ENCODE measurements at regions not wholly inside any gene's neighbourhood (a gene's known extent, or its start where the extent isn't known, plus 50 kb on each side); places are given as distances from the start of the nearest gene placed in this dataset.

DNA sequence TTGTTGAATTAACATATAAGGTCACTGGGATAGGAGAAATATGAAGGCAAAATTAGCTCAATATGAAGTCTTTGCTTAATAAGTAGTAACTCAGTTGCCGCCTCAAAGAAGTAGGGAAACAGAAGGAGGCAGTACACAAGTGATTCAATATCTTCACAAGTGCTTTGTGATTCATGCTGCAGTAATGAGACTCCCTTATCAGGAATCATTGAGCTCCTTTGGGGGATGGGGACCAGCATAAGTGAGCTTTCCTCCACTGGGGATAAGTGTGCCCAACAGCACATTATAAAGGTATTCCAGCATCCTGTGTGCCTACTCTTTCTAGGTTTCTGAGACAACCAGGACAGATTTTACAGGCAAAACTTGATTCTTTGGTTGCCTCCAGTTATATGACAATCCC is 323.4 kb upstream of the UBE2E3 start:
- DNase-seq = no peak

DNA sequence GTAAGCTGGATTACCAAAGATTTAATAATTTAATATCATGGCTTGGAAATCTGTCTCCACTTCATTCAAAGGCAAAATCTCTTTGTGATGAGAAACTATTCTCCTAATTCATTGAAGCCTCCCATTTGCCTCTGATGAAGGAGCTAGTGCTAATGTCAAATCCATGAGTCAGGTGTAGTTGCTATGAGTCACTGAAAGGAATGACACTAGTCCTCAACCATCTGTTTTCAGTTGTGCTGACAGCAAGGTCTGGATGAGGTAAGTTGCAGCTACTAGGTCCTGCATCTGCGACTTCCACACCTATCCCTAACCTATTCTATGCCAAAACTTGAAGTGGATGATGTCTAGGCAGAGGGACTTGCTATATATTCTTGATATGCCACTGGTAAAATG is 324.0 kb upstream of the UBE2E3 start:
- no peak for DNase-seq

DNA sequence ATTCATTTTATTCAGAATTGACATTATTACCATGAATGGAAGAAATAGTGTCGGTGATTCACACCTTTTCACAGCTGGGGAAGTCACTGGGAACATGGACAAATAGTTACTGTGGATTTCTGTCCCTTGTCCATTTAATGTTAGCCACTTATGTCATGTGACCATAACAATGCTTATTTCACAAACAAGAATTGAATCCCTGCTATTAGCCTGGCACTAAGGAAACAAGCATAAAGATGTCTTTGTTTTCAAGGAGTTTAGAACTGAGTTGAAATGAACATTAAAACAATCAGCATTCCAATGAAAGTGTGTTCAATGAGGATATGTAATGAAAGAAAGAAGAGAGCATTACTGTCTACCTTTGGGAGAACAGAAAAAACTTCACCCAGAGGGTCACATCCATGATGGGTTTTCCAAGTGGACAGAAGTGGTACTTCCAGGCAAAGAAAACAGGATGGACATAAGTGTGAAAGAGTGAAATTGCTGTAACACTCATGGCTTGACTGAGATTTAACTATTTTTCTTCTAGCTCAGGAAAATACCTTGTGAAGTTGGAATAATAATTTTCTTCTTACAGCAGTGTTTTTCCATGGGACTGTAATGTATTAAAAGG is 324.5 kb upstream of the UBE2E3 start:
- no peak for DNase-seq

DNA sequence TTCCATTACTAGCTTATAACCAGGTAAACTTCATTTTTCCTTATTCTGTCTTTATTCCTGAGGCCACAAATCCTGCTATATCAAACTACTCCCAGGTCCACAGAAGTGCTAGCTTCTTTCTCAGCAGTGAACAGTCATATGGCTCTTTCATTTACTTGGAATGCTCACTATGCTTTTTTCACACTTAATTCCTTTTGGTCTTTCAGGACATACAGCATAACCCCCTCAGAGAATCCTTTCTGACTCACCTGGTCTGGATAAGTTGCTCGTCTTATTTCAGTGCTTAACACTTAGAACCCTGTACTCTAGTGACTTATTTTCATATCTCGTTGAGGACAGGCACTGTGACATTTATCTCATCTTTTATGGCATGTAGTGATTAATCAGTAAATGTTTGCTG is 325.0 kb upstream of the UBE2E3 start:
- no peak for DNase-seq

DNA sequence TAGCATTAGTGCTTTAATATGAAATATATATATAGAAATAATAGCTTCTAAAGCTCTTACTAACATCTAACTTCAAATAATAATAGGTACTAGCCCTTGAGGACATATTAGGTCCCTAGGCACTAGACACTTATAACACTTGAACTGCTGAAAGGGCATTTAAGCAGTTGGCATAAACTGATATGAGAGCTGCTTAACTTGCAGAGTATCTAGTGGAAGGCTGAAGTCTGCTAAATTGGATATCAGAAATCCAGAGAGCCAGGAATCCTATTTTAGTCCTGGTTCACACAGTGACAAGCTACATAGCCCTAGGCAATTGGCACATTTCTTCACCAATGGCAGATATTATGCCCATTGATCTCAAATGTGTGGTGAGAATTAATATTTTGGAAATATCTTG is 326.9 kb upstream of the UBE2E3 start:
- peak; percentile 45 for DNase-seq

DNA sequence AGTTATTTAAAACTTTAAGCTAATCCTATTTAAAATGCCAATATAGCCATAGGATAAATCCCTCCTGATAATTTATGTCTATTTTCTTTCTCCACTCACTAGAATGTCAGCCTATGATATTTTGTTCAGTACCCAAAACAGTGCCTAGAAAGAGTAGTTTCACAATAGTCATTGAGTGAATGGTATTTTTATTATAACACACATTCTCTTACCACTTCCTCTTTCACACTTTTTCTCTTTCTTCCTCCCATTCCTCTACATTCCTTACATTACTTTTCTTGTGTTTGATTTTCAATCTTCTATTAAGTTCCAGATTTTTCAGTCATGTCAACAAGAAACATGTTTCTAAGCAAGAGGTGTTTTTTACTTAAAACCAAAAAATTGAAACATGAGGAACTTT is 327.6 kb upstream of the UBE2E3 start:
- DNase-seq = no peak

DNA sequence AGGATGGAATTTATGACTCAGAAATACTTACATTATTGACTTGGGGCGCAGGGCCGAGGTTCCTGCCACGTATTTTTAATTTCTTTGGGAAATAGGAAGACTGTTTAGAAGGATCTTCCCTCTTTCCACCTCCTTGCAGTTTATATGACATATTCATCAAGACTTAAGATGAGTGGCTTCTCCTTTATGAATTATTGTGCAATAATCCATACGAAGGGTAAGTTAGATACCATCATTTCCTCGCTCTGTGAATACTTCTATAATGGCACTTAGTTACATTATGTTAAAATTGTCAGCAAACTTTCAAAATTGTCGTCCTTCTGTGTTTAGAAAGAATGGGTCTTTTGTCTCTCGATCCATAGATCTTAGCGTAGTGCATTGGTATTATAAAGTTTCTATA is 328.8 kb upstream of the UBE2E3 start:
- no peak for DNase-seq

DNA sequence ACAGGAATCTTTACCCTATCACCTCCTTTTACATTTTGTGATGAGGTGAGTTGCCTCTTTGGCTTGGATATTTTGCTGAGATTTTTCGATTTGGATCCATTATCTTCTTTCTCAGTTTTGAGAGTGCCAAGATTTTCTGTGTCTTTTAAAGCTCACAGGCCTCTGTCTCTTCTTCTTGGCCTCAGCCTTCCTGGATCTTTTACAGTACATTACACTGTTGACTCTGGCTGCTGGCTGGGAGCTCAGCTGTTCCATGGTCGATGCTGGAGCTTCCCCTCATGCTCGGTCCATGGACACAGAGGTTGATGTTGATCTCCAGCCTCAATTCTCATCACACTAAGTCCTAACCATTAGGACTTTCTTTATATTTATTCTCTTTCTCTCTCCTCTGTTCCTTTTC is 332.8 kb upstream of the UBE2E3 start:
- DNase-seq = peak; percentile 84

DNA sequence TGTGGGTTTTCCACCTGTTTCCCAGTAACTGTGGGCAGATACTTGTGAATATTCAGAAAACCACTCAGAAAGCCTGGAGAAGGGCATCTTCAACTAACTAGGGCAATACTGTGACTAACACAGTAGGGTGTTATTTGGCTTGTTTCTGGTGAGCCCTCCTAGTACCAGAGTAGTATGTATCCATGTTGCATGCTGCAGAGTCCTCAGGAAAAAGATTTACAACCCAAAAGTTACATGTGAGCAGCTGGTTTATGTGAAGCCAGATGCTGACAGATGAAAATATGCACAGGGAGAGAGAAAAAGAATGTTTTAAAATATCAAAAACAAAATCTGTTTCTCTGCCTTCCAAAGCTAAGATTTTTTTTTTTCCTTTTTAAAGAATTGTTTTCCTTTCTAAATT is 333.2 kb upstream of the UBE2E3 start:
- peak; percentile 63 for DNase-seq

DNA sequence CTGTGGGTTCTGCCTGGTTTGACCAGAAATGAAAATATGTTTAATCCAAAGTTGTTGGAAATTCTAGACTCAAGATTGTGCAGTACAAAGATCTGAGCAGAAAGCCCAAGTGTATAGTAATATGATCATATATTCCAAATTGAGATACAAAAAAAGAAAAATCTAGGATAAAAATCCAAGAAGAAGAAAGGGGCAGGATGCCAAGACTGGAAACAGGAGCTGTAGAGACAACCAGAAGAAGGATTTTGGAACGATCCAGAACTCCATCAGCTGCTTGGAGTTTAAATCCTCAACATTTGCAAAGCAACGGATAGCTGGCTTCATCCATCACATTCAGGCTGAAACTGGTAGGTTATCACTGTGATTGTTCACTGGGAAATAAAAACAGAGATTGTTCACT is 333.6 kb upstream of the UBE2E3 start:
- peak; percentile 78 for DNase-seq

DNA sequence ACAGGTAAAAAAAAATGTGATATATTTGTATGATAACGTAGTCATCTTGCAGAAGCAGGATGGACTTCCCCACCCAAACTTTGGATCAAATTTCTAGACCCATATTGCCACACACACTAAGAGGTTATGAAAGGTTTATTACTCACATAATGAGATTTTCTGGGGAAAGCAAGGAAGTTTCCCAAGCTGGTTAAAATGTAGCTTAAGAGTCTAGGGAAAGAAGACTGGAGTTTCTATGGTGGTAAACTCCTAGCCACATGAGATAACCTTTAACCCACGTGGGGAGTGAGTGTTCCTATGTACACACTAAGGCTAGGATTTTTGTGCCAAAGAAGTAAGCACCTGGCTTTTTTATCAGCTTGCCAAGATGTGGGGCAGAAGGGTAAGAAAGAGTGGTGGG is 335.7 kb upstream of the UBE2E3 start:
- DNase-seq = no peak

DNA sequence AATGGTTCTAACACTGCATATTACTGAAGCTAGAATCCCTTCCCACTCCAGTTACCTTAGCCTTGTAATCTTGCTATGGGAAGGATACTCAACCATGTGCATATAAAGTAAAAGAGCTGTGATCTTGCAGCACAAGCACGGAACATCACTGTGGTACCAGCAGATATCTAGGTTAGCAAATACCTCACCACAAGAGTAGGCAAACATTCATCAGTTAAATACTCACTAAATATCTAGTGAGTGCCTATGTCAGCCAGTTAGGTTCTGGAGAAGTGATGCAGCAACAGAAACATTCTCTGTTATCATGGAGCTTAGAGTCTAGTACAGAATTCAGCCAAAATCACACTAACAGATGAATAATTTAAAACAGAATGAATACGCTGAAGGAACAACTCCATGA is 349.6 kb upstream of the UBE2E3 start:
- no peak for DNase-seq

DNA sequence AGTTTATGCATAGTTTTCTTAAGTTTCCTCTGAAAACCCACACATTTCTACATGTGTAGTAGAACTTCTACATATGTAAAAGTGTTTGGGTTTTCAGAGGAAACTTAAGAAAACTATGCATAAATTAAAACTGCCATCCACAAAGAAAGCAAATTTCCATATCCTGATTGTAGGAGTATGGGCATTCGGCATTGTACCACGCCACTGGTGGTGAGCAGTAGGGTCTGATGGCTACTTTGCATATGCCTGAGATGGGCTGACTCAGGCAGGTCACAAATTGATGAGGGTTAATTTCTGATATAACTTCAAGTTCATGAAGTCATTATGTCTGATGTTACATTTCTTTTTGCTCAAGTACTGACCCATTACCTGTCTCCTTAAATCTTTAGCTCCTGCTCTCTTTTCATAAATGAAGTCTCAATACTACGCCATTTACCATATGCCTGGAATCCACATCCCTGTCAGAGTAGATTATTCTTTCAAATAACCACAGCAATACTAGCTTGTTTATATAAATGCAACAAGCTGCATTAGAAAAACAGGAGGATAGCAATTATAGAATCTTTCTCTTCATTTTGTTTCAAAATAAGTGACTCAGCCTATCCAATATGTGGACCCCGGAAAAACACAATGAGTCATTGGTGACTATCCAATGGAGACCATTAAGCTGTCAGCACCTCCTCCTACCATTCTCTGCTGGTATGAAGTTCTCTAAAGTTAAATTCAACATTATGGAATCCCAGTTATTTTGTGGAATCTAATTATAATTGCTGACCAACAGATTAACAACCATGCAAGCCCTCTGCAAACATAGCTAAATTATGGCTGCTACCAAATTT is 355.2 kb upstream of the UBE2E3 start:
- DNase-seq = no peak

DNA sequence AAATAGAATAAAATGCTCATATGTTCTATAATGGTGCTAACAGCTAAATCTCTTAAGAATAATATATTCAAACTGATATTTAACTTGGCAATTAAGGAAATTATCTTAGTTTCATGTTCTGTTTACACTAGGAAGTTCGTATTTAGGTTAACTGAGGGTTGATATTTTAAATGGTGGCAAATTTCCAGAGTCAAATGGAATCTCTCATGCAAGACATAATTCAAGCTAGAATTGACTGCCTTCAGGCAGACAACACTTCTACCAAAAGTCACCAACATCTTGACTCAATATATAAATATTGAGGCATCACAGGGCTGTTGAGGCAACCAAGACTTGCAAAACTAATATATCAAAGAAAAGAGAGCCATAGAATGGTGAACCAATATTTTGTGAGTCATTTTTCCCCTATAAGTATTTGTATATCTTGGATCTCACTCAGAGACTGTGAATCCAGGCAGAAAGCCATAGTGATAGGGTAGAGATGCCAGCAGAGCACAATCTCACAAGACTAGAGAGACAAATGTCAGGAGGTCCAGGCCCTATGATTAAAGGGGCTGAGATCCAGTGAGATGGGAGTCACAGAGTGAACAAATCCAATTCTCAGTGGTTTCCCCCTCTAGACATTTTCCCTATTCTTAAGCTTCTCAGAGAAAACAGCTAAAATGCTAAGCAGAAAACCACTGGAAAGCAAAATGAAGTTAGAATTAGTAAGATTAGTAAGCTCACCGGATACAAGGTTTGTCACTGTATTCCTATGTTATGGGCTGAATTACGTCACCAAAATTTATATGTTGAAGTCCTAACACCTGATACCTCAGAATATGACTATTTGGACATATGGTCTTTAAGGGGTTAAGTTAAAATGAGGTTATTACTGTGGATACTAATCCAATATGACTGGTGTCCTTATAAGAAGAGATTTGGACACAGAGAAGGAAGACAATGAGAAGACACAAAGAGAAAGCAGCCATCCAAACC is 358.2 kb upstream of the UBE2E3 start:
- no peak for DNase-seq

DNA sequence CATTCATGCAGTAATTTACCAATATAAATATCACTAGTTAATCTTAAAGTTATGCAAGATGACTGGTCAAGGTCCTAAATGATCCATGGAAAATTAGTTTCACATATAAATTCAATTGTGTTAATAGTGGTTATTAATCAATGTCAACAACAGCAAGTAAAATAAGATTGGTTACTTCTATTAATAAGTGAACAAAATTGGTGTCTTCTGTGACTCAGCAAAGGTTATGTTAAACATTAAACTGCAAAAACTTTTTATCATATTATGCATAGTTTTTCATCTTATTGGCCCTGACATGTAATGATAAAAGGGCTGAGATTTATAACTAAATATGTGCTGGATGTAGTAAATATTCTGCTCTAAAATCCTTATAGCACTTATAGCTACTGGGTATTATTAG is 359.0 kb upstream of the UBE2E3 start:
- DNase-seq = no peak

DNA sequence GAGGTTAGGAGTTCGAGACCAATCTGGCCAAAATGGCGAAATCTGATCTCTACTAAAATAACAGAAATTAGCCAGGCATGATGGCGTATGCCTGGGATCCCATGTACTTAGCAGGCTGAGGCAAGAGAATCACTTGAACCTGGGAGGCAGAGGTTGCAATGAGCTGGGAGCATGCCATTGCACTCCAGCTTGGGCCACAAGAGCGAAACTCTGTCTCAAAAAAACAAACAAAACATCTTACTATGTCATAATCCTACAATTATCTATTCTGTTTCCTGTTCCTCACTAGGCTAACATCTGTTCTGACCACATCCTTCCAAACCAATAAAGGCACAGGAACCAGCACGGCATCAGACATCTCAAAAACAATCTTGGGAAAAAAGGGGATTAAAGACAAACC is 361.8 kb upstream of the UBE2E3 start:
- no peak for DNase-seq

DNA sequence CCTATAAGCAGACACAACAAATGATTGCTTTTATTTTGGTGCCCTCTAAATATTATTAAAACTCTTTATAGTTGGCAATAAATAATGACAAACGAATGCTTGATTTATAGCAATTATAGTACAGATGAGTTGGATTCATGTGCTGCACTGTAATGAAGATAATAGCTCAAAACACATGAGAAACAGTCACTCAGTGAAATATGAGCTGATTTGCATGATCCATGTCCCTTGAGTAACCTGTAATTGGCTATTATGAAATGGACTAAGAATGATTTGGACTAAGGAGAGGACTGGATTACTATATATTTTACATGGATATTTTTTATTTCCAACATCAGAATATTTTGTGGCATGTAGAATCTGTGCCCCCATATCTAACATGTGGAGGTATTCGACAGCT is 365.6 kb upstream of the UBE2E3 start:
- DNase-seq = no peak

DNA sequence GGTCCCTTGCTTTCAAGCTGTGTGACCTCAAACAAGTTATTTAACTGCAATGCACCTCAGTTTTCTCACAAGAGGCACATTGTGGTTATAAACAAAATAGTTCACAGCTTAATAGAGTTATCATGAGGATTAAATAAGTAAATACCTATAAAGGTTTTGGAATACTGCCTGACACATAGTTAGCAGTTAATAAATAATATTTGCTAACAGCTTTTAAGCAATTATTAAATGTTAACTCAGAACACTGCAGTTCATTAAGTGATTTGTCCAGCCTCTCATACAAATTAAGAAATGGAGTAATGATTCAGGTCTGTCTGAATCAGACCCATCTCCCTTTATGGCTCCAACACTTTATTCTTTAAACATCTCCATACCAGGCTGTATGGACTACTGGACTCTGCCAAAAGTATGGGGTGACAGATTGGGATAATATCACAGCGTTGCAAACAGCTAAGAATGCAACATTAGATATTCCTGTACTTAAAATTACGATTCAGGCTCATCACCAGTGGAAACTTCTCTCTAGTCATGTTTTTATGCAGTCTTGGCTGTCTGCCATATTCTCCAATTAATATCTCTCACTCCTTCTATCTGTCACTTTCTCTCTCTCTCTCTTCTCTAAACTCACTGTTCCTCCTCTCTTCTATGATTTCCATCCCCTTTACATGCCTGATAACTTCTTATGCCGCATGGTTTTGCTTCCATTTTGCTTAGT is 370.6 kb upstream of the UBE2E3 start:
- no peak for DNase-seq

DNA sequence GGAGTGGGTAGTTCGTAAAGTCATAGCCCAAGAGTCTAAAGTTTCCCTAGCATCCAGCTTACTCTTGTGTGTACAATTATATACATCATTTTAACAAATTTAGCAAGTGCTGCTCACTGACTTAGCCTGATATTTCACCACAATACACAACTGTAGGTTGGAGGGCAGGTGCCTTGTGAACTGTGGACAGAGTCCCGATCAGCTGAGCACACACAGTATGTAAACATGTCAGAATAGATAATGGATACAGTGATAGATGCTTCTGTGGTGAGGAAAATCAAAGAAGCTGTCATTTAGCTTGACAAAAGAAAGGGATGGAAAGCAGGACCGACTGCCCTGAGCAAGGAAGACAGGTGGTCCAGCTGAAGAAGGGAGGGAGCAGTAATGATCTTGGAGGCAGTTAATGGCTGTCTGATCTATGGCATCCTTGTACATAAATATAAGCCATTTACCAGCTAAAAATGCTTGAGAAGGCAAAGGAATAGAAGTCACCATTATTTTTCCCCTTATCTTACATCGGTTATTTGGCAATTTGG is 372.8 kb upstream of the UBE2E3 start:
- DNase-seq = no peak

DNA sequence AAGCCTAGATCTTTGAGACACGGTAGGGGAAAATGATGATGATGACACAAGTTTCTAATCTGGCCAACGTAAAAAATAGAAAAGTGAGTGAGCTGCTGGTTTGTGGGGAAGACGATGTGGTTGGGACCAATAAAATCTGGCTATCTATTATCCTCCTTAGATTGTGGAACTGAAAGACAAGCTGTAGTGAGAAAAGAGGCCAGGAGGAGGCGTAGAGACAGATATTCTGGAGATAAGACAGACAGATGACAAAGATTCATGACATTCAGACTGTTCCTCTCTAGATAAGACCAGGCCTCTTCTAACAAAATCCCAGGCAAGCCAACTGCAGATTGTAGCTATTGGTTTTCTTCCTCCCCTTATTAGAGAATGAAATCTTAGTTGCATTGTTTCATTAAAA is 376.3 kb upstream of the UBE2E3 start:
- no peak for DNase-seq

DNA sequence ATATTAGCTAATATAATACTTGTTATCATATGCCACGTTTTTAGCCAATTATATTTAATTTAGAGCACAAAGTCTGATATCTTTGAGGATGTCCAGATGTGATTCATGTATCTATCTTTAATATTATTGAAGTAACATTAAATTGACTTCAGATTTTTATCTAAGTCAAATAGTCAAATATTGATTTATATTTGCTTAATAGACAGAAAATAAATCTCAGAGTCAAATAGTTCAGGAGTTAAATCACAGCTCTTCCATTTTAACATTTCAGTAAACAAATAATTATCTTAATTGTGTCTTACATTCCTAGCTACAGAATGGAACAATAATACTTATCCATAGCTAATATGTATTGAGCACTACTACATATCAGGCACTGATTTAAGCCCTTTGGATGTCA is 379.4 kb upstream of the UBE2E3 start:
- no peak for DNase-seq

DNA sequence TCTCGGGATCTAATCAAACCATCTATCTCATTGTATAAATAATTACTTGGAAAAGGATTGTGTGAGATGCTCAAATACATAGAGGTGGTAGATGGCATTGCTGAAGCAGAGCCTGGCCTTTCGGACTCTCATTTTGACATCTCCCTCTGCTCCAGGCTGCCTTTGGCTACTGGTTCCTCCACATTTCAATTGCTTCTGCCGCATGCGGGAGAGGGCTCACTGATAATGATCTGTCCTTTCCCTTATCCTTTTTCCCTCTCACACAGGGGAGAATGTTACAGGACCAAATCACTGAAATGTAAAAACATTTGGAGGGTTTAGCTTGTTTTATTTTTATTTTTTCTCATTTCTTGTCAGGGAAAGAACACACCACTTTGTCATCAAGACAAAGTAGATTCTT is 380.6 kb upstream of the UBE2E3 start:
- no peak for DNase-seq
